WTC11 (cell line): ENCODE measurements at regions not wholly inside any gene's neighbourhood (a gene's known extent, or its start where the extent isn't known, plus 50 kb on each side); places are given as distances from the start of the nearest gene placed in this dataset.

ENCODE experiments used
- ATAC-seq: fragments of 200-7000 bp; cut with Tn5 transposase; 2 replicates; pipeline ENCODE4 v1.10.0; 2021; ENCODE audit warnings: mild to moderate bottlenecking, moderate library complexity
- CTCF ChIA-PET: fragments of 300-600 bp; sonication (Branson Sonifier 250); formaldehyde crosslinking; loops from one replicate; lab custom pipeline; 2021; ENCODE audit warnings: antibody characterized with exemption; lab: Charles Lee
- POLR2A ChIA-PET: fragments of 350-600 bp; sonication (Branson Sonifier 250); formaldehyde crosslinking; loops from one replicate; lab custom pipeline; 2021; ENCODE audit warnings: antibody characterized with exemption; lab: Charles Lee
- DNase-seq: peaks from one replicate; pipeline ENCODE4 v3.0.0; 2021; ENCODE audit warnings: low spot score
- H3K27ac Mint-ChIP-seq: 2 replicates; pipeline ENCODE4 v1.8.0; 2021; ENCODE audit warnings: mixed read lengths
- H3K27me3 Mint-ChIP-seq: 2 replicates; pipeline ENCODE4 v1.8.0; 2021; ENCODE audit warnings: low read depth, mild to moderate bottlenecking, moderate library complexity, mixed read lengths
- H3K36me3 Mint-ChIP-seq: 2 replicates; pipeline ENCODE4 v1.8.0; 2021; ENCODE audit warnings: mixed read lengths
- H3K4me1 Mint-ChIP-seq: 2 replicates; pipeline ENCODE4 v1.8.0; 2022; ENCODE audit warnings: mixed read lengths
- H3K4me3 Mint-ChIP-seq: 2 replicates; pipeline ENCODE4 v1.8.0; 2021; ENCODE audit warnings: mild to moderate bottlenecking, moderate library complexity, mixed read lengths
- H3K9me3 Mint-ChIP-seq: 2 replicates; pipeline ENCODE4 v1.8.0; 2021; ENCODE audit warnings: mixed read lengths
- ETV6 ChIP-seq: sonication (generic); formaldehyde crosslinking; IDR thresholded peaks from 2 replicates; pipeline ENCODE4 v1.8.1; 2022; ENCODE audit warnings: mild to moderate bottlenecking, missing genetic modification reagents
- FOXJ3 ChIP-seq: sonication (generic); formaldehyde crosslinking; IDR thresholded peaks from 2 replicates; pipeline ENCODE4 v1.9.0; 2021; ENCODE audit warnings: missing genetic modification reagents, mild to moderate bottlenecking, borderline replicate concordance
- NR1H2 ChIP-seq: sonication (generic); formaldehyde crosslinking; IDR thresholded peaks from 2 replicates; pipeline ENCODE4 v1.9.0; 2021; ENCODE audit warnings: mild to moderate bottlenecking, moderate library complexity, missing genetic modification reagents
- SMAD3 ChIP-seq: sonication (generic); formaldehyde crosslinking; IDR thresholded peaks from 2 replicates; pipeline ENCODE4 v1.8.0; 2022; ENCODE audit warnings: missing genetic modification reagents, mild to moderate bottlenecking, borderline replicate concordance
- ZNF121 ChIP-seq: sonication (generic); formaldehyde crosslinking; IDR thresholded peaks from 2 replicates; pipeline ENCODE4 v1.8.0; 2023; ENCODE audit warnings: missing genetic modification reagents
- ZNF138 ChIP-seq: sonication (generic); formaldehyde crosslinking; conservative IDR thresholded peaks from 2 replicates; pipeline ENCODE4 v1.8.1; 2022; ENCODE audit warnings: mild to moderate bottlenecking, moderate library complexity, missing genetic modification reagents
- ZNF232 ChIP-seq: sonication (generic); formaldehyde crosslinking; IDR thresholded peaks from 2 replicates; pipeline ENCODE4 v1.8.0; 2022; ENCODE audit warnings: mild to moderate bottlenecking, missing genetic modification reagents
- ZNF317 ChIP-seq: sonication (generic); formaldehyde crosslinking; IDR thresholded peaks from 2 replicates; pipeline ENCODE4 v1.8.1; 2023; ENCODE audit warnings: low read depth, mild to moderate bottlenecking, moderate library complexity, missing genetic modification reagents, borderline replicate concordance
- ZNF416 ChIP-seq: fragments of 250-450 bp; sonication (Bioruptor Pico); IDR thresholded peaks from 2 replicates; pipeline ENCODE4 v1.9.0; 2021; ENCODE audit warnings: mild to moderate bottlenecking, inconsistent platforms
- TF ChIP-seq, protein P1 (sequence below): fragments of 250-450 bp; sonication (Bioruptor Pico); IDR thresholded peaks from 2 replicates; pipeline ENCODE4 v2.1.2; 2022; ENCODE audit warnings: mild to moderate bottlenecking, moderate library complexity
- TF ChIP-seq, protein P2 (sequence below): sonication (generic); formaldehyde crosslinking; IDR thresholded peaks from 2 replicates; pipeline ENCODE4 v1.8.1; 2023; ENCODE audit warnings: mild to moderate bottlenecking, missing genetic modification reagents
- TF ChIP-seq, protein P3 (sequence below): sonication (generic); formaldehyde crosslinking; IDR thresholded peaks from 2 replicates; pipeline ENCODE4 v1.8.0; 2022; ENCODE audit warnings: mild to moderate bottlenecking, missing genetic modification reagents
- TF ChIP-seq, protein P4 (sequence below): sonication (generic); formaldehyde crosslinking; IDR thresholded peaks from 2 replicates; pipeline ENCODE4 v1.8.1; 2023; ENCODE audit warnings: mild to moderate bottlenecking, missing genetic modification reagents

DNA sequence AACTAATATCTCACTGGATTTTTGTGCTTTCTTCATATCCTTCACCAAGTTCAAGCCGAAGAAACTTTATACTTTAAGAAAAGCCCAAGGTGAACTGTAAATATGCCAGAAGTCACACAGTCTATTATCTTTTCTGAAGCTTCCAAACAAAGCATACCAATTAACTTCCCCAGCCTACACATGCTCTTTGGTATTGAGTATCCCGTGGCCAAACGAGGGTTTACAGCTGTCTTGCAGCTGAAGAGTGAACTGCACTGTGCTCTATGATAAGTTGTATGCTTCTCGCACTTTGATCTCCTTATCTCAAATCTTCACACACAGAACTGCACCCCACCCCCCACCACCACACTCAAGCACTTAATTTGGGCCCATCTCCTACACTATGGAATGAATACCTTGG is 215.6 kb upstream of the VEPH1 start:
- Mint-ChIP-seq H3K4me3 (no peak overlapping the region), H3K4me1 (no peaks in the 10 kb centered on the region), H3K9me3 (peaks cover 30% of the 10 kb centered on the region), H3K27me3 (no peaks in the 10 kb centered on the region; the same call in 1 of the 2 replicates), H3K27ac (no peak overlapping the region), H3K36me3 (no peaks in the 10 kb centered on the region)
- ChIA-PET CTCF (no interaction called here), POLR2A (no interaction called here)
- no peak for TF ChIP-seq NR1H2 (CRISPR knock-in tag)
- DNase-seq (no peak), ATAC-seq (no peak)

DNA sequence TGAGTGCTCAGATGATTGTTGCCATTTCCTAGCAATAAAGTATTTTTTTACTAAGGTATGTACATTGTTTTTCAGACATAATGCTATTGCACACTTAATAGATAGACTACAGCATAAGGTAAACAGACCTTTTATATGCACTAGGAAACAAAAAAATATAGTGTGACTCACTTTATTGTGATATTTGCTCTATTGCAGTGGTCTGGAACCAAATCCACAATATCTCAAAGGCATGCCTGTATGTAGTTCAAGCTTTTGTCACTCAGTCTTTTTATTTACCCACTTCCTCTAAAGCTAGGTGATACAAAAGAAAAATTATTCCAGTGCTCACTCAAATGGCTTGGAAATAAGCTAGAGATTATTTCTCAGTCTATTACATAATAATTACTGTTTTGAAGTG is 209.9 kb upstream of the VEPH1 start:
- POLR2A ChIA-PET: no interaction called here
- no peak for ATAC-seq

DNA sequence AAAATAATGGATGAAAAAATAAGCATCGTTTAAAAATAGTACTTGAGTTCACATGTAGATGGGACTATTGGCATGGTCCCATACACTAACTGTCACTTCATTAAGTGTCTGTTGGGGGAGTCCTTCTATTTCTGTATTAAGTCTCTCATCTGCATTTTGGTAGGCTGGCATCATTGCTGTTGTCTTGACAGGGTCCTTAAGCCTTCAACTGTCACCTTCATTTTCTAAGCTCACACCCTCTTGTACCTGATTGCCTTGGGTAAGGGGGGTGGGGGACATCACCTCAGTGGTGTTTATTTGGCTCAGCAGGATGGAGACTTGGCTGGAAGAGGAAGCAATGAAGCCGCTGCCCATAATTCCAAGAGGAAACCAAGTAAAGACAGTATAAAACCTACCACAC is 202.0 kb upstream of the VEPH1 start:
- peaks cover 5% of the 10 kb centered on the region for H3K9me3 Mint-ChIP-seq
- DNase-seq: no peak
- no peaks in the 10 kb centered on the region for H3K36me3 Mint-ChIP-seq
- H3K27ac Mint-ChIP-seq: no peak overlapping the region
- no peaks in the 10 kb centered on the region; the same call in 1 of the 2 replicates for H3K27me3 Mint-ChIP-seq
- H3K4me1 Mint-ChIP-seq: no peaks in the 10 kb centered on the region; the same call in 1 of the 2 replicates
- no peak overlapping the region for H3K4me3 Mint-ChIP-seq
- ATAC-seq: no peak
- ChIA-PET POLR2A (no interaction called here), CTCF (interaction anchor here (1.3 kb wide), 1 partner anchor 99 kb away, joined by 4 read pairs; no protein-coding TSS in a partner anchor)
- TF ChIP-seq, protein P1, sequence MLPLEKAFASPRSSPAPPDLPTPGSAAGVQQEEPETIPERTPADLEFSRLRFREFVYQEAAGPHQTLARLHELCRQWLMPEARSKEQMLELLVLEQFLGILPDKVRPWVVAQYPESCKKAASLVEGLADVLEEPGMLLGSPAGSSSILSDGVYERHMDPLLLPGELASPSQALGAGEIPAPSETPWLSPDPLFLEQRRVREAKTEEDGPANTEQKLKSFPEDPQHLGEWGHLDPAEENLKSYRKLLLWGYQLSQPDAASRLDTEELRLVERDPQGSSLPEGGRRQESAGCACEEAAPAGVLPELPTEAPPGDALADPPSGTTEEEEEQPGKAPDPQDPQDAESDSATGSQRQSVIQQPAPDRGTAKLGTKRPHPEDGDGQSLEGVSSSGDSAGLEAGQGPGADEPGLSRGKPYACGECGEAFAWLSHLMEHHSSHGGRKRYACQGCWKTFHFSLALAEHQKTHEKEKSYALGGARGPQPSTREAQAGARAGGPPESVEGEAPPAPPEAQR (CRISPR knock-in tag): no peak
- TF ChIP-seq FOXJ3 (CRISPR knock-in tag): no peak
- TF ChIP-seq ZNF232 (CRISPR knock-in tag): no peak
- no peak for TF ChIP-seq ETV6
- TF ChIP-seq SMAD3 (CRISPR knock-in tag): no peak
- TF ChIP-seq, protein P2, sequence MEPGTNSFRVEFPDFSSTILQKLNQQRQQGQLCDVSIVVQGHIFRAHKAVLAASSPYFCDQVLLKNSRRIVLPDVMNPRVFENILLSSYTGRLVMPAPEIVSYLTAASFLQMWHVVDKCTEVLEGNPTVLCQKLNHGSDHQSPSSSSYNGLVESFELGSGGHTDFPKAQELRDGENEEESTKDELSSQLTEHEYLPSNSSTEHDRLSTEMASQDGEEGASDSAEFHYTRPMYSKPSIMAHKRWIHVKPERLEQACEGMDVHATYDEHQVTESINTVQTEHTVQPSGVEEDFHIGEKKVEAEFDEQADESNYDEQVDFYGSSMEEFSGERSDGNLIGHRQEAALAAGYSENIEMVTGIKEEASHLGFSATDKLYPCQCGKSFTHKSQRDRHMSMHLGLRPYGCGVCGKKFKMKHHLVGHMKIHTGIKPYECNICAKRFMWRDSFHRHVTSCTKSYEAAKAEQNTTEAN (CRISPR knock-in tag): no peak
- no peak for TF ChIP-seq ZNF138 (CRISPR knock-in tag)
- TF ChIP-seq ZNF121 (CRISPR knock-in tag): no peak

More for the DNA sequence above, 209.9 kb upstream of the VEPH1 start:
- CTCF ChIA-PET: no interaction called here
- Mint-ChIP-seq H3K9me3 (peaks cover 12% of the 10 kb centered on the region), H3K36me3 (no peaks in the 10 kb centered on the region), H3K4me3 (no peak overlapping the region), H3K27ac (no peak overlapping the region), H3K27me3 (no peaks in the 10 kb centered on the region), H3K4me1 (no peaks in the 10 kb centered on the region)
- no peak for DNase-seq
- no peak for TF ChIP-seq ZNF317 (CRISPR knock-in tag)
- no peak for TF ChIP-seq ZNF416
- TF ChIP-seq, all 79 proteins: peak for 0

DNA sequence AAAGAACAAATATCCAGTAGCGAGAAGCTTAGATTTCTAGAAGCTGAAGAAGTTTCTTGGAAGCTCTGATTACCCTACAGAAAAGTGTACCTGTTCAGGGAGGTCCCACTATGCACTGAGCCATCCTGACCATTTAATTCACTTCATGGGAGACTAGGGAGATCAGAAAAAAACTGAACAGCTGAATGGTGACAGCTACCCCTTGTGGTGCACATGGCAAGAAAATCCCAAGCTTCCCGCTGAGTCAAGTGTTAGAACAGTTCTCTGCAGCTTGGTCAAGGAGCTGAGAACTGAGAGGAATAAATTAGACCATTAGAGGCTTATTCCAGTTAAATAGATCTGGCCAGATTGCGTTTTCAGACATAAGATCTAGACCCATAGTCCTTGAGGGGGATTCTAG is 197.2 kb upstream of the VEPH1 start:
- H3K27ac Mint-ChIP-seq: no peak overlapping the region
- CTCF ChIA-PET: interaction anchor here (0.9 to 1.8 kb wide), 4 partner anchors 15 to 128 kb away, joined by 3 to 7 read pairs (median 3); no protein-coding TSS in a partner anchor
- peaks cover 5% of the 10 kb centered on the region for H3K9me3 Mint-ChIP-seq
- TF ChIP-seq, protein P3, sequence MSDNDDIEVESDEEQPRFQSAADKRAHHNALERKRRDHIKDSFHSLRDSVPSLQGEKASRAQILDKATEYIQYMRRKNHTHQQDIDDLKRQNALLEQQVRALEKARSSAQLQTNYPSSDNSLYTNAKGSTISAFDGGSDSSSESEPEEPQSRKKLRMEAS (CRISPR knock-in tag): no peak
- TF ChIP-seq, protein P4, sequence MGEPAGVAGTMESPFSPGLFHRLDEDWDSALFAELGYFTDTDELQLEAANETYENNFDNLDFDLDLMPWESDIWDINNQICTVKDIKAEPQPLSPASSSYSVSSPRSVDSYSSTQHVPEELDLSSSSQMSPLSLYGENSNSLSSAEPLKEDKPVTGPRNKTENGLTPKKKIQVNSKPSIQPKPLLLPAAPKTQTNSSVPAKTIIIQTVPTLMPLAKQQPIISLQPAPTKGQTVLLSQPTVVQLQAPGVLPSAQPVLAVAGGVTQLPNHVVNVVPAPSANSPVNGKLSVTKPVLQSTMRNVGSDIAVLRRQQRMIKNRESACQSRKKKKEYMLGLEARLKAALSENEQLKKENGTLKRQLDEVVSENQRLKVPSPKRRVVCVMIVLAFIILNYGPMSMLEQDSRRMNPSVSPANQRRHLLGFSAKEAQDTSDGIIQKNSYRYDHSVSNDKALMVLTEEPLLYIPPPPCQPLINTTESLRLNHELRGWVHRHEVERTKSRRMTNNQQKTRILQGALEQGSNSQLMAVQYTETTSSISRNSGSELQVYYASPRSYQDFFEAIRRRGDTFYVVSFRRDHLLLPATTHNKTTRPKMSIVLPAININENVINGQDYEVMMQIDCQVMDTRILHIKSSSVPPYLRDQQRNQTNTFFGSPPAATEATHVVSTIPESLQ (CRISPR knock-in tag): no peak
- TF ChIP-seq, all 79 proteins: peak for 0
- Mint-ChIP-seq H3K4me3 (no peak overlapping the region), H3K36me3 (no peaks in the 10 kb centered on the region), H3K27me3 (no peaks in the 10 kb centered on the region), H3K4me1 (no peaks in the 10 kb centered on the region)
- POLR2A ChIA-PET: no interaction called here
- DNase-seq (no peak), ATAC-seq (peak; percentile 59)
